ENCODE measurements at regions not wholly inside any gene's neighbourhood (a gene's known extent, or its start where the extent isn't known, plus 50 kb on each side); places are given as distances from the start of the nearest gene placed in this dataset.

GRCh38 chr13:48783695-48784230, 130.0 kb downstream of the CYSLTR2 start:
- POLR2A ChIA-PET, result no interaction called here
- TF ChIP-seq ELF4 (IDR thresholded peaks at IDR 0.05) (no peak), FOXK2 (IDR thresholded peaks at IDR 0.05) (no peak), L3MBTL2 (conservative IDR thresholded peaks at IDR 0.05) (no peak)
- CTCF ChIA-PET, result no interaction called here
- no peak for DNase-seq (ENCODE audit: extremely low spot score)

GRCh38 chr13:48784916-48785548, 131.3 kb downstream of the CYSLTR2 start:
- TF ChIP-seq L3MBTL2 (conservative IDR thresholded peaks at IDR 0.05) (no peak), FOXK2 (IDR thresholded peaks at IDR 0.05) (no peak), BHLHE40 (IDR thresholded peaks at IDR 0.05; ENCODE audit: borderline replicate concordance) (no peak), HDGF (IDR thresholded peaks at IDR 0.05; ENCODE audit: borderline replicate concordance) (no peak), LEF1 (IDR thresholded peaks at IDR 0.05; ENCODE audit: borderline replicate concordance) (no peak), SUZ12 (IDR thresholded peaks at IDR 0.05) (no peak), ZNF384 (IDR thresholded peaks at IDR 0.05) (no peak)
- DNase-seq (ENCODE audit: extremely low spot score), result no peak
- ChIA-PET CTCF (no interaction called here), POLR2A (no interaction called here)

DNA sequence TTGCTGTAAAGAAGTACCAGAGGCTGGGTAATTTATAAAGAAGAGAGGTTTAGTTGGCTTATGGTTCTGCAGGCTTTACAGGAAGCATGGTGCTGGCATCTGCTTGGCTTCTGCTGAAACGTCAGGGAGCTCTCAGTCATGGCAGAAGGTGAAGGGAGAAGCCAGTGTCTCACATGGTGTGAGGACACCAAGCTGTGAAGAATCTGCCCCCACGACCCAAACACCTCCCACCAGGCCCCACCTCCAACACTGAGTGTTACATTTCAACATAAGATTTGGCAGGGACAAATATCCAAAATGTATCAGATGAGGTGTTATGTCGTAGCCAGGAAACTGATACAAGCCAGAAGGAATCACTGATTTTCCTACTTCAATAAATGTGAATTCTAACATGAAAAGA, 136.5 kb downstream of the CYSLTR2 start:
- ChIA-PET POLR2A (no interaction called here), CTCF (no interaction called here)
- TF ChIP-seq LEF1 (IDR thresholded peaks at IDR 0.05; ENCODE audit: borderline replicate concordance), result no peak
- no peak for TF ChIP-seq ARNT (IDR thresholded peaks at IDR 0.05)
- no peak for TF ChIP-seq FOXA1 (IDR thresholded peaks at IDR 0.05)
- no peak for DNase-seq (ENCODE audit: extremely low spot score)

- TF ChIP-seq CTBP1 (IDR thresholded peaks at IDR 0.05; ENCODE audit: borderline replicate concordance), result no peak
- CTCF ChIA-PET, result no interaction called here
- POLR2A ChIA-PET, result no interaction called here
- no peak for DNase-seq (ENCODE audit: extremely low spot score)
Observed at GRCh38 chr13:48790966-48791365, 137.2 kb downstream of the CYSLTR2 start.

DNA sequence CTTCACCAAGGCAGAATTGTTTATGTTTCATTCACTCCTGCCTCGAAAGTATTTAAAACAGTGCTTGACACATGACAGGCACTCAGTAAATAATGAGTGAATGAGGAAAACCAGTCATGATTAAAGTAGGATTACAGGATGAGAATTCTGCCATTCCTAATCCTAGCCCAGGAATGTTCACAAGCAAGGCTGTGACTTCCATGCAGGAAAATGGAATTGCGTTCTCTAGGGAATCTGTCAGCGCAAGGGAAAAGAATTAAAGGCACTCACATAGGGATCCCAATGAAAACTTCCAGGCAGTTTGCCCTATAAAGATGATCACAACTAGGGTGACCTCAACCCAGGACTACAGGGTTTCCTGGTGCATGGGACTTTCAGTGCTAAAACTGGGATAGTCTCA, 143.4 kb downstream of the CYSLTR2 start:
- CTCF ChIA-PET, result no interaction called here
- POLR2A ChIA-PET, result no interaction called here
- no peak for DNase-seq (ENCODE audit: extremely low spot score)
- no peak for TF ChIP-seq SP1 (IDR thresholded peaks at IDR 0.05)
- TF ChIP-seq TARDBP (IDR thresholded peaks at IDR 0.05), result no peak
- no peak for TF ChIP-seq SUZ12 (IDR thresholded peaks at IDR 0.05)
- no peak for TF ChIP-seq ARNT (IDR thresholded peaks at IDR 0.05)
- no peak for TF ChIP-seq FOXK2 (IDR thresholded peaks at IDR 0.05)
- TF ChIP-seq FOXA1 (IDR thresholded peaks at IDR 0.05), result no peak
- no peak for TF ChIP-seq BHLHE40 (IDR thresholded peaks at IDR 0.05; ENCODE audit: borderline replicate concordance)
- TF ChIP-seq HDGF (IDR thresholded peaks at IDR 0.05; ENCODE audit: borderline replicate concordance), result no peak
- TF ChIP-seq PKNOX1 (IDR thresholded peaks at IDR 0.05), result no peak
- TF ChIP-seq ZNF384 (IDR thresholded peaks at IDR 0.05), result no peak
- TF ChIP-seq FOXM1 (IDR thresholded peaks at IDR 0.05; ENCODE audit: borderline replicate concordance), result no peak
- no peak for TF ChIP-seq CTBP1 (IDR thresholded peaks at IDR 0.05; ENCODE audit: borderline replicate concordance)
- no peak for TF ChIP-seq L3MBTL2 (conservative IDR thresholded peaks at IDR 0.05)

- ChIA-PET POLR2A (no interaction called here), CTCF (interaction anchor here (0.7 kb wide), 1 partner anchor 13 kb away, joined by 3 read pairs; no protein-coding TSS in a partner anchor)
- TF ChIP-seq BHLHE40 (IDR thresholded peaks at IDR 0.05; ENCODE audit: borderline replicate concordance) (no peak), L3MBTL2 (conservative IDR thresholded peaks at IDR 0.05) (no peak), ARNT (IDR thresholded peaks at IDR 0.05) (no peak), SUZ12 (IDR thresholded peaks at IDR 0.05) (no peak), TARDBP (IDR thresholded peaks at IDR 0.05) (no peak)
- no peak for DNase-seq (ENCODE audit: extremely low spot score)
Observed at GRCh38 chr13:48797761-48798160, 144.0 kb downstream of the CYSLTR2 start.

DNA sequence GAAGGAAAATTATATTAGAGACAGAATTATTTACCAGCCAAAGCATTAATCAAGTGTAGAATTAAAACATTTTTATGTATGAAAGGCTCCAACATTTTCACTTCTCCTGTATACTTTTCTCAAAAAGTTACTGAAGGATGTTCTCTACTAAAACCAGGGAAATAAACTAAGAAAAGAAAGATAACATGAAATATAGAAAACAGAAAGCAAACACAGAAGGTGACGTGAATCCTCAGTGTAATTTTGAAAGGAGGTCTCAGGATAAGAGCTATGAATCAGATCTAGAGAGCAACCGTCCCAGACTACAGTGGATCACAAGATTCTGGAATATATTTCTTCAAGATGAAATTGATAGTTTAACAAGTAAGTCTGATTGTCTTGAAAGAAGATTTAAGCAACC, 144.5 kb downstream of the CYSLTR2 start:
- POLR2A ChIA-PET, result no interaction called here
- CTCF ChIA-PET, result interaction anchor here (0.7 kb wide), 1 partner anchor 13 kb away, joined by 3 read pairs; no protein-coding TSS in a partner anchor
- TF ChIP-seq FOXK2 (IDR thresholded peaks at IDR 0.05), result no peak
- TF ChIP-seq NFRKB (IDR thresholded peaks at IDR 0.05), result no peak
- no peak for TF ChIP-seq HDGF (IDR thresholded peaks at IDR 0.05; ENCODE audit: borderline replicate concordance)
- DNase-seq (ENCODE audit: extremely low spot score), result no peak

DNA sequence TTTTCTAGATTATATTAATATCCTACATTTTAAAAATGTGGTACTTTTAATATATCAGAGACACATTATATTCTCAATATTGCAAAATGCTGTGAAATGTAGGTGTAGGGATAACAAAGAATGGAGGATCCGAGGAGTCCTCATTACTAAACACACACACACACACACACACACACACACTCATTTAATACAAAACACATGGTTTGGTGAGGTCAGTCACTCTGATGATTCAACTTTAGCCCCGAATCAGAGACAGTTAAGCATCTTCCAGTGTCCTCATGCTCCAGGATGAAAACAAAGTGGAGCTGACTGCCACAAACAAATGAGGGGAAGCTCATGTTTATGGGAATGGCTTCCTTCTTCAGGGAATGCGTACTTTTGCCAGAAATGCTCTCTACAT, 147.5 kb downstream of the CYSLTR2 start:
- POLR2A ChIA-PET, result no interaction called here
- no peak for DNase-seq (ENCODE audit: extremely low spot score)
- TF ChIP-seq FOXK2 (IDR thresholded peaks at IDR 0.05) (no peak), PKNOX1 (IDR thresholded peaks at IDR 0.05) (no peak), NFRKB (IDR thresholded peaks at IDR 0.05) (no peak), ELF4 (IDR thresholded peaks at IDR 0.05) (no peak), SP1 (IDR thresholded peaks at IDR 0.05) (no peak), CTBP1 (IDR thresholded peaks at IDR 0.05; ENCODE audit: borderline replicate concordance) (no peak), BHLHE40 (IDR thresholded peaks at IDR 0.05; ENCODE audit: borderline replicate concordance) (no peak), TARDBP (IDR thresholded peaks at IDR 0.05) (no peak), HDGF (IDR thresholded peaks at IDR 0.05; ENCODE audit: borderline replicate concordance) (no peak), ZNF384 (IDR thresholded peaks at IDR 0.05) (no peak), FOXM1 (IDR thresholded peaks at IDR 0.05; ENCODE audit: borderline replicate concordance) (no peak), LEF1 (IDR thresholded peaks at IDR 0.05; ENCODE audit: borderline replicate concordance) (no peak), L3MBTL2 (conservative IDR thresholded peaks at IDR 0.05) (no peak), ARNT (IDR thresholded peaks at IDR 0.05) (no peak), FOXA1 (IDR thresholded peaks at IDR 0.05) (no peak), SUZ12 (IDR thresholded peaks at IDR 0.05) (no peak)
- CTCF ChIA-PET, result no interaction called here

All from HEK293T (cell line).